Activated CD4-positive, alpha-beta T cell treated with anti-CD3 and anti-CD28 coated beads, Interleukin-2, amount 10 ng/mL, durations not matched to agents 24 days and 14 days (primary cell): ENCODE measurements at regions not wholly inside any gene's neighbourhood (a gene's known extent, or its start where the extent isn't known, plus 50 kb on each side); places are given as distances from the start of the nearest gene placed in this dataset.
A peak's percentile ranks its signal among the peaks of the same experiment; 100 is the strongest.

ENCODE experiments used
- DNase-seq: peaks from one replicate; pipeline ENCODE4 v3.0.0; 2022
- H3K27ac Mint-ChIP-seq: one replicate; pipeline ENCODE4 v1.8.0; 2022; ENCODE audit warnings: mild to moderate bottlenecking, mixed read lengths
- H3K27me3 Mint-ChIP-seq: one replicate; pipeline ENCODE4 v1.8.0; 2022; ENCODE audit warnings: mixed read lengths
- H3K36me3 Mint-ChIP-seq: one replicate; pipeline ENCODE4 v1.8.0; 2022; ENCODE audit warnings: low read depth, mild to moderate bottlenecking, mixed read lengths
- H3K4me1 Mint-ChIP-seq: one replicate; pipeline ENCODE4 v1.8.0; 2021; ENCODE audit warnings: mixed read lengths
- H3K4me3 Mint-ChIP-seq: one replicate; pipeline ENCODE4 v1.8.0; 2022; ENCODE audit warnings: mild to moderate bottlenecking, moderate library complexity, mixed read lengths
- H3K9me3 Mint-ChIP-seq: one replicate; pipeline ENCODE4 v1.8.0; 2021; ENCODE audit warnings: mixed read lengths
- intact Hi-C: fragments of 100-400 bp; cut with micrococcal nuclease; formaldehyde crosslinking; loops from one replicate; pipeline ENCODE4 v1.15.1; 2023

DNA sequence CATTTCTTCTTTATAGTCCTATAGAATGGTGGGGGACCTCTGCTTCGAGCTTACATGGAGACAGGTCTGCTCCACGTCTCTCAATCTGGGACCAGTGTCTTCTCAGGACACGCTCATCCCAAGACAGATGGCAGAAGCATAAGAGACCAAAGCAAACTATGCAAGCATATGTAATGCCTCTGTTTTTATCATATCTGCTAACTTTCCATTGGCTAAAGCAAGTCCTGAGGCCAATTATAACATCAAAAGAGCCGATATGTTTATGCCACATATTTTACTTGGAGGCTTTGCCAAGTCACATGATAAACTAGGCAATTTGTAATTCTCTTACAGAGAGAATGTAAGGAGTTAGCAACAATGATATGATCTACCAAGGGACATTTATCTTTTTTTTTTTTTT, 102.6 kb upstream of the NRBF2 start:
- Mint-ChIP-seq H3K27ac (no peak overlapping the region), H3K4me1 (no peaks in the 10 kb centered on the region), H3K27me3 (peaks cover 13% of the 10 kb centered on the region), H3K36me3 (no peaks in the 10 kb centered on the region), H3K9me3 (no peaks in the 10 kb centered on the region), H3K4me3 (no peak overlapping the region)
- intact Hi-C loops: no loop called here
- DNase-seq: peak; percentile 38

DNA sequence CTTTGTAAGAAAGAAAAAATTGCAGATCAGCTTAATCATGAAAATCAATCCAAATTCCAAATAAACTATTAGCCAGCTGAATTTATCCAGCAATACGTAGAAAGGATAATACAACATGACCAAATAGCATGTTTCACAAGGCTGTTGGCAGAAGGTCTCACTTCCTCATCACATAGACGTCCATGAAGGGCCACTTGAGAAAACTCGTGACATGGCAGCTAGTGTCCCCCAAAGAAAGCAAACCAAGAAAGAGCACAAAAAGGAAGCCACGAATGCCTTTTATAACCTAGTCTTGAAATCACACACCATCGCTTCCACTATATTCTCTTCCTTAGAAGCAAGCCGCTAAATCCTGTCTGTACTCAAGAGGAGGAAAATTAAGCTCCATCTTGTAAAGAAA, 105.6 kb upstream of the NRBF2 start:
- H3K27me3 Mint-ChIP-seq: peaks cover 13% of the 10 kb centered on the region
- no peak overlapping the region for H3K27ac Mint-ChIP-seq
- peak; percentile 26 for DNase-seq
- H3K4me1 Mint-ChIP-seq: no peaks in the 10 kb centered on the region
- no peak overlapping the region for H3K4me3 Mint-ChIP-seq
- no peaks in the 10 kb centered on the region for H3K9me3 Mint-ChIP-seq
- no peaks in the 10 kb centered on the region for H3K36me3 Mint-ChIP-seq
- intact Hi-C loops: no loop called here

DNA sequence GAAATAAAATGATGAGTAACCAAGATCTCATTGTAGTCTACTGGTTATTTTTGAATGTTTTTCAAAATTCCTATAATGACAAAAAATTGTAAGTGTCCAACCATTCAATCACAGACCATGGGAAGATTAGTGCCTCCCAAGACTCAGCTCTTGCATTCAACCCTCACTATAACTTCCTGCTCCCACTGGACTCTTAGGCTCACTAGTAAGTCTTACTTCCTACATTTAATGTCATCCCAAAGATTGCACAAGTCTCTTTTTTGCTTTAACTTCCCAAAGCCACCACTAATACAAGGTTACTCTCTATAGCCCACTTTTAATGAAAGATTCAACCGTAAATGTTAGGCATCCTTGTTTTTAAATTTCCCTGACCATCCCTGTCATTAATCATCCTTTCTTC, 111.9 kb upstream of the NRBF2 start:
- no peaks in the 10 kb centered on the region for H3K36me3 Mint-ChIP-seq
- peaks cover 4% of the 10 kb centered on the region for H3K27me3 Mint-ChIP-seq
- DNase-seq: no peak
- H3K4me1 Mint-ChIP-seq: no peaks in the 10 kb centered on the region
- H3K4me3 Mint-ChIP-seq: no peak overlapping the region
- no peak overlapping the region for H3K27ac Mint-ChIP-seq
- peaks cover 12% of the 10 kb centered on the region for H3K9me3 Mint-ChIP-seq
- intact Hi-C loops: no loop called here

- intact Hi-C loops: no loop called here
- peaks cover 12% of the 10 kb centered on the region for H3K27me3 Mint-ChIP-seq
These were observed 119.4 kb upstream of the NRBF2 start for GRCh38 chr10:63013755-63014154.

GRCh38 chr10:63012623-63013022, 120.5 kb upstream of the NRBF2 start:
- DNase-seq: peak; percentile 18
- H3K9me3 Mint-ChIP-seq: peaks cover 2% of the 10 kb centered on the region
- peaks cover 12% of the 10 kb centered on the region for H3K27me3 Mint-ChIP-seq
- no peaks in the 10 kb centered on the region for H3K36me3 Mint-ChIP-seq
- H3K4me3 Mint-ChIP-seq: no peak overlapping the region
- intact Hi-C loops: no loop called here
- H3K27ac Mint-ChIP-seq: no peak overlapping the region
- no peaks in the 10 kb centered on the region for H3K4me1 Mint-ChIP-seq

More at GRCh38 chr10:63013755-63014154, 119.4 kb upstream of the NRBF2 start:
- Mint-ChIP-seq H3K4me1 (no peaks in the 10 kb centered on the region), H3K36me3 (no peaks in the 10 kb centered on the region), H3K9me3 (peaks cover 2% of the 10 kb centered on the region), H3K27ac (no peak overlapping the region), H3K4me3 (no peak overlapping the region)
- DNase-seq: no peak

DNA sequence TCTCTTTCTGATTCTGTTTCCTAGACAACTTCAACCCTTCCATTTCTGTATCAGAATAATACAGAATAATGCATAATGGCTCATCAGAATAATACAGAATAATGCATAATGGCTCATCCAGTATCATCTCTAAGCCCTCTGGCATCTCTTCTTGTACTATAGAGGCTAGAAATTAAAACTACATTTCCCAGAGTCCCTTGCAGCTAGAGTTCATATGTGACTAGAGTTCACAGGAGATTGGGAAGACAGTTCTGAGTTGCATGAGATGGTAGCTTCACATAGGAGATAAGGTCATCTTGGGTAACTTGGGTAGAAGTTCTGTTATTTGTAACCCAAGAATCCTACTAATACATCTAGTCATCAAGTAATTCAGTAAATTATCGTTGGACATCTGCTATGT, 122.9 kb upstream of the NRBF2 start:
- Mint-ChIP-seq H3K4me3 (no peak overlapping the region), H3K27me3 (peaks cover 13% of the 10 kb centered on the region), H3K4me1 (peaks cover 4% of the 10 kb centered on the region), H3K36me3 (no peaks in the 10 kb centered on the region), H3K9me3 (no peaks in the 10 kb centered on the region), H3K27ac (no peak overlapping the region)
- DNase-seq: peak; percentile 6
- intact Hi-C loops: no loop called here

GRCh38 chr10:63008491-63008890, 124.6 kb upstream of the NRBF2 start:
- peak; percentile 8 for DNase-seq
- H3K27ac Mint-ChIP-seq: no peak overlapping the region
- no peak overlapping the region for H3K4me3 Mint-ChIP-seq
- no peaks in the 10 kb centered on the region for H3K36me3 Mint-ChIP-seq
- H3K9me3 Mint-ChIP-seq: no peaks in the 10 kb centered on the region
- H3K4me1 Mint-ChIP-seq: peaks cover 4% of the 10 kb centered on the region
- peaks cover 13% of the 10 kb centered on the region for H3K27me3 Mint-ChIP-seq
- intact Hi-C loops: no loop called here

- H3K36me3 Mint-ChIP-seq: no peaks in the 10 kb centered on the region
- H3K4me3 Mint-ChIP-seq: no peak overlapping the region
- peaks cover 4% of the 10 kb centered on the region for H3K4me1 Mint-ChIP-seq
- H3K9me3 Mint-ChIP-seq: no peaks in the 10 kb centered on the region
- peak; percentile 46 for DNase-seq
- H3K27me3 Mint-ChIP-seq: peaks cover 13% of the 10 kb centered on the region
- H3K27ac Mint-ChIP-seq: no peak overlapping the region
- intact Hi-C loops: no loop called here
These were observed 126.0 kb upstream of the NRBF2 start for GRCh38 chr10:63007112-63007511.

GRCh38 chr10:63005246-63005645, 127.9 kb upstream of the NRBF2 start:
- DNase-seq: no peak
- intact Hi-C loops: no loop called here
- no peaks in the 10 kb centered on the region for H3K9me3 Mint-ChIP-seq
- H3K4me3 Mint-ChIP-seq: no peak overlapping the region
- H3K27me3 Mint-ChIP-seq: peaks cover 17% of the 10 kb centered on the region
- peaks cover 4% of the 10 kb centered on the region for H3K4me1 Mint-ChIP-seq
- H3K27ac Mint-ChIP-seq: no peak overlapping the region
- no peaks in the 10 kb centered on the region for H3K36me3 Mint-ChIP-seq

DNA sequence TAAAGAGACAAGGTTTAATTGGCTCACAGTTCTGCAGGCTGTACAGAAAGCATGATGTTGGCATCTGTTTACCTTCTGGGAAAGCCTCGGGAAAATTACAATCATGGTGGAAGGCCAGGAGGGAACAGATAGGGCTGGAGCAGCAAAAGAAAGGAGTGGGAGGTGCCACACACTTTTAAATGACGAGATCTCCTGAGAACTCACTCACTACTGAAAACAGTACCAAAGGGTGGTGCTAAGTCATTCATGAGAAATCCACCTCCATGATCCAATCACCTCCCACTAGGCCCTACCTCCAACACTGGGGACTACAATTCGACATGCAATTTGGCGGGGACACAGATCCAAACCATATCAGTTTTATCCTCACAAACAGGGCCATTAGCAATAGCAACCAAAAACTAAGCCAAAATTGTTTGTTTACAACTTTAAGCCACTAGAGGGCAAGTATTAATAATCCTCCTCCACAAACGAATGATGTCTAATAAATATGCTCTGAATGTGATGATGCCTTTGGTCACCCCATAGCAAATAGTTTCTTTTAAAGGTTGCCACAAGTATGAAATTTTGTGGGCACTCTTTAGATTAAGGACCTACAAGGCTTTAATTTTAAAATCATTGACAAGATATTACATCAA, 129.2 kb upstream of the NRBF2 start:
- Mint-ChIP-seq H3K36me3 (no peaks in the 10 kb centered on the region), H3K4me3 (no peak overlapping the region), H3K9me3 (no peaks in the 10 kb centered on the region), H3K27me3 (peaks cover 16% of the 10 kb centered on the region), H3K27ac (no peak overlapping the region), H3K4me1 (peaks cover 4% of the 10 kb centered on the region)
- intact Hi-C loops: no loop called here
- DNase-seq: no peak

GRCh38 chr10:62996925-62997324, 136.2 kb upstream of the NRBF2 start:
- no peaks in the 10 kb centered on the region for H3K36me3 Mint-ChIP-seq
- H3K9me3 Mint-ChIP-seq: no peaks in the 10 kb centered on the region
- H3K27me3 Mint-ChIP-seq: peaks cover 8% of the 10 kb centered on the region
- H3K27ac Mint-ChIP-seq: no peak overlapping the region
- H3K4me1 Mint-ChIP-seq: peaks cover 33% of the 10 kb centered on the region
- no peak overlapping the region for H3K4me3 Mint-ChIP-seq
- intact Hi-C loops: loop anchor here (5.0 to 10.0 kb wide), 3 partner anchors 362 to 708 kb away; no protein-coding TSS in a partner anchor
- no peak for DNase-seq

DNA sequence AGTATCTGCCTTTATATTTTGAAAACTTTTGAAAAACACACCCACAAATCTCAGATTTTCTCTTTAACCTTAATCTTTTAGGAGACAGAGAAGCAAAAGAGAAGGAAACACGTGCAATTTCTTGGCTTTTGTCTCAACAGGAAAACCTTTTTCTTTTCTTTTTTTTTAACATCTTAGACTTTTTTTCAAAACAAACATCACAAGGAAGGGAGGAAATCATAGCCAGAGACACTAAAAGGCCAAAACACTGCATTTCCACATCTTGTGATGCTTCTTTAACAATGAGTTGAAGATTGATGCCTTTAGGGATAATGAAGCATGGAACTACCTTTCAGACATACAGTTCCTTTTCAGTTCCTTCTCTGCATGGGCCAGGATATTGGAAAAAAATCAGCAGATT, 136.6 kb upstream of the NRBF2 start:
- Mint-ChIP-seq H3K9me3 (no peaks in the 10 kb centered on the region), H3K4me3 (peak overlapping the region; percentile 15), H3K27me3 (peaks cover 7% of the 10 kb centered on the region), H3K4me1 (peaks cover 37% of the 10 kb centered on the region), H3K27ac (peak overlapping the region; percentile 48), H3K36me3 (no peaks in the 10 kb centered on the region)
- intact Hi-C loops: loop anchor here (5.0 to 10.0 kb wide), 3 partner anchors 362 to 708 kb away; no protein-coding TSS in a partner anchor
- no peak for DNase-seq

DNA sequence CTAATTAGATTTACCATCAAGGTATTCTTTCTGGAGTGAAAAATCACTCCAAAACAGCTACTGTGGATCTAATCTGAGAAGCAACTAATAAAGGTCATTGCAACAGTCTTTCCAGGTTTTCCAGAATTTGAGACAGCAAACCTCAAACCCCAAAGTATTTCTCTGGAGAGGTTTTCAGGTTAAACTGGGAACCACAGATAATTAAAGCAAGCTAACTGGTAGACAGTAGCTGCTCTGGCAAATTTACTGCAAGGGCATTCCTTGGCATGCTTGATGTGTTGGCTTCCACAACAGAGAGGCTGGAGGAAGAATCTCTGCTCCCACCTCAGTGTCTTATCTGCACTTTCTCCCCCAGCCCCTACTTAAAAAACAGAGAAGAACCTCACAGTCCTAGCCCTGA, 140.0 kb upstream of the NRBF2 start:
- Mint-ChIP-seq H3K36me3 (no peaks in the 10 kb centered on the region), H3K27ac (peak overlapping the region; percentile 58), H3K9me3 (peaks cover 8% of the 10 kb centered on the region), H3K4me1 (peaks cover 53% of the 10 kb centered on the region), H3K27me3 (no peaks in the 10 kb centered on the region), H3K4me3 (peak overlapping the region; percentile 21)
- intact Hi-C loops: loop anchor here (10.0 kb wide), 2 partner anchors 358 to 712 kb away; no protein-coding TSS in a partner anchor
- DNase-seq: no peak

GRCh38 chr10:62992145-62992721, 140.9 kb upstream of the NRBF2 start:
- Mint-ChIP-seq H3K27ac (peak overlapping the region; percentile 91), H3K36me3 (no peaks in the 10 kb centered on the region), H3K27me3 (no peaks in the 10 kb centered on the region), H3K4me3 (peak overlapping the region; percentile 62), H3K9me3 (peaks cover 11% of the 10 kb centered on the region), H3K4me1 (peaks cover 54% of the 10 kb centered on the region)
- no peak for DNase-seq
- intact Hi-C loops: loop anchor here (1.0 to 10.0 kb wide), 4 partner anchors 12 to 713 kb away; no protein-coding TSS in a partner anchor
